ENCODE measurements at regions not wholly inside any gene's neighbourhood (a gene's known extent, or its start where the extent isn't known, plus 50 kb on each side); places are given as distances from the start of the nearest gene placed in this dataset.
"Not testable (repeated sequence)": the region's sequence is repeated elsewhere in the genome, so short reads cannot be mapped to it uniquely, and the experiment has no call there.

DNA sequence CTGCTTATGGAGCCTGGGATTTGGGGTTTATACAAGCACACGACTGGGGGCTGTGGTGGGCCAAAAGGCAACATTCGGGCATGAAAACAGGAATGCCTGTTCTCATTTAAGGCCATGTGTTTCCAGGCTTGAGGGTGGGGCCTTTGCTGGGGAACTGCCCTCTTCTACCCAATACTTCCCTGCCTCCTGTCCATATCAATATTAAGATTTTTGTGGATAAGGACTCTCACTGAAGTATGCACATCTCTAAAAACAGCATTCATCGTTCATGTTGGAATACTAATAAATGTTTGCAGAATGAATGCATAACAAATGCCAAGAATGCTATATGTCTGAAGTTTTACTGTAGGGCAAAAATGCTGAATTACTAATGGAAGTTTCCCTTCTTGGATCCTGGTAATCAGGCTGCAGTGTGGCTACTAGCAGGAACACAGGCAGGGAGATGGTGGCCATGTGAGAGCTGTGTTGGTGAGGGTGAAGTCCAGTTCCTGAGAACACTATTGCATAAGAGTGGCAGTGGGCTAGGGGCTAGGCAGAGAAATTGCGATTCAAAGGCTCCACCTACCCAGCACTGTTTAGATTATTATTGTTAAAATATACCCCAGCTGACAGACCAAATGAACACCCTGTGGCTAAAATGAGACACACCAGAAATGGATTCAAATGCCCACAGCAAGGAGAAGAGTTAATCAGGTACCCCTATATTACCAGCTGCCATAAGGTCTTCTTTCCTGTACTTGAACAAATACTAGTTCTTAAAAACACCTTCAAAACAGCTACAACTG lies 644.3 kb downstream of the EPM2A start:
- Mint-ChIP-seq H3K4me1 (no peaks in the 10 kb centered on the region), H3K36me3 (no peaks in the 10 kb centered on the region), H3K27ac (no peak overlapping the region), H3K4me3 (no peak overlapping the region), H3K27me3 (peaks cover 0 to 15% of the 10 kb centered on the region in 2 donors), H3K9me3 (peaks cover 0 to 8% (median 2%) of the 10 kb centered on the region in 5 donors)
- ChIA-PET CTCF (no interaction called here), POLR2A (no interaction called here)
- no peaks in the 10 kb centered on the region for H3K9me3 ChIP-seq (ENCODE audit: low read length)
- H3K4me3 ChIP-seq (ENCODE audit: low read length) = no peak overlapping the region
- H3K36me3 ChIP-seq (ENCODE audit: insufficient read depth, low read length) = no peaks in the 10 kb centered on the region
- H3K4me1 ChIP-seq (ENCODE audit: insufficient read depth, low read length) = no peaks in the 10 kb centered on the region
- no peaks in the 10 kb centered on the region for H3K27me3 ChIP-seq (ENCODE audit: insufficient read depth, low read length, poor library complexity, severe bottlenecking)
- no peak for DNase-seq
- no peak overlapping the region for H3K27ac ChIP-seq (ENCODE audit: low read depth, low read length)

DNA sequence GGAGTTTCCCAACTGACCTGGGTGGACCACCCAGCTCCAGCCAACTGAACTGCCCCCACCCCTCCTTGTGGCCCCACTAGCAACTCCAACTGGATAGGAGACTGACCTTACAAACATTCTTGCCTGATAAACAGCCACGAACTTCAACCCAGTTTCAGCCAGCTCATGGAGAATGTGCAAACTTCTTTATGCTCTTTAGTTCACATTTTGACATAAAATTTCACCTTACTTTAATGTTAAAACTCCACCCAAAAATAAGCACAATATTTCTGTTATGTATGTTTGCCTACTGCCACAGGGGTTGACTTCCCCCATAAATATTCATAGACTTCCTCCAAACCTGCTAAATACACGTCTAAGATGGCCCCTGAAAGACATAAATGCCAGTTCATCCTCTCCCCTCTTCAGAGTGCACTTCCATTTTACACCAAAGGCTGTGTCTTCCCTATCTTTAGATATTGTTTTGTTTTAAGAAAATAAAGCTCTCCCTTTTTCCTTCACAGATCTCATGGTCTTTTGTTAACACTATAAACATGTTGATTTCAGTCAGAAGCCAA lies 643.7 kb downstream of the EPM2A start:
- Mint-ChIP-seq H3K4me1 (no peaks in the 10 kb centered on the region), H3K4me3 (no peak overlapping the region), H3K27me3 (peaks cover 0 to 15% of the 10 kb centered on the region in 2 donors), H3K27ac (no peak overlapping the region), H3K9me3 (peaks cover 0 to 9% (median 4%) of the 10 kb centered on the region in 5 donors), H3K36me3 (no peaks in the 10 kb centered on the region)
- Histone ChIP-seq H3K27me3 (ENCODE audit: insufficient read depth, low read length, poor library complexity, severe bottlenecking) (no peaks in the 10 kb centered on the region), H3K36me3 (ENCODE audit: insufficient read depth, low read length) (no peaks in the 10 kb centered on the region), H3K27ac (ENCODE audit: low read depth, low read length) (no peak overlapping the region), H3K4me3 (ENCODE audit: low read length) (no peak overlapping the region), H3K9me3 (ENCODE audit: low read length) (no peaks in the 10 kb centered on the region), H3K4me1 (ENCODE audit: insufficient read depth, low read length) (no peaks in the 10 kb centered on the region)
- ChIA-PET CTCF (no interaction called here), POLR2A (no interaction called here)
- DNase-seq = no peak

DNA sequence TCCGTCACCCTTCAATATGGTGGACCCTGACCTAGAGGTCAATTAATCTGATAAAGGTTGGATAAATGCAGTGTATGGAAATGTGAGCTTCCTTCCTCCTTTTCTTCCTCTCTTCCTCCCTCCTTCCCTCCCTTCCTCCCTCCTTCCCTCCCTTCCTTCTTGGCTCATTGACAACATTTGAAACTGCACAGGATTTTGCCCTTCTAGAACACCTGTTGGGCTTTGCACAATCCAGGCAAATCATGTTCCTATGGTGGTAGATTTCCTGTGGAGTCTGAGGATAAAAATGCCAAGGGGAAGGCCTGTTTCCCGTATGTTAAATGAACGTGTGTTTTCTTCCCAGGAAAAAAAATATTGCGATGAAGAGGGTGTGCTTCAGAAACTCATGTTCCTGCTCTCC lies 642.8 kb downstream of the EPM2A start:
- H3K4me3 Mint-ChIP-seq = no peak overlapping the region
- no peaks in the 10 kb centered on the region for H3K36me3 Mint-ChIP-seq
- ChIA-PET POLR2A (no interaction called here), CTCF (no interaction called here)
- no peaks in the 10 kb centered on the region for H3K9me3 ChIP-seq (ENCODE audit: low read length)
- no peak overlapping the region for H3K4me3 ChIP-seq (ENCODE audit: low read length)
- H3K27me3 Mint-ChIP-seq = peaks cover 1 to 9% of the 10 kb centered on the region in 2 donors
- H3K4me1 Mint-ChIP-seq = no peaks in the 10 kb centered on the region
- no peak overlapping the region for H3K27ac Mint-ChIP-seq
- peaks cover 3 to 13% (median 9%) of the 10 kb centered on the region in 5 donors for H3K9me3 Mint-ChIP-seq
- no peak for DNase-seq
- no peaks in the 10 kb centered on the region for H3K27me3 ChIP-seq (ENCODE audit: insufficient read depth, low read length, poor library complexity, severe bottlenecking)
- no peaks in the 10 kb centered on the region for H3K36me3 ChIP-seq (ENCODE audit: insufficient read depth, low read length)
- H3K4me1 ChIP-seq (ENCODE audit: insufficient read depth, low read length) = no peaks in the 10 kb centered on the region
- no peak overlapping the region for H3K27ac ChIP-seq (ENCODE audit: low read depth, low read length)

GRCh38 chr6:145093226-145093625 lies 642.1 kb downstream of the EPM2A start:
- DNase-seq = no peak
- no peaks in the 10 kb centered on the region for H3K4me1 Mint-ChIP-seq
- CTCF ChIA-PET = no interaction called here

GRCh38 chr6:145096846-145097245 lies 638.5 kb downstream of the EPM2A start:
- H3K9me3 ChIP-seq (ENCODE audit: low read length) = no peaks in the 10 kb centered on the region
- peaks cover 5 to 7% of the 10 kb centered on the region in 2 donors for H3K27me3 Mint-ChIP-seq
- no peaks in the 10 kb centered on the region for H3K4me1 Mint-ChIP-seq
- no peaks in the 10 kb centered on the region for H3K4me1 ChIP-seq (ENCODE audit: insufficient read depth, low read length)
- no peaks in the 10 kb centered on the region for H3K27me3 ChIP-seq (ENCODE audit: insufficient read depth, low read length, poor library complexity, severe bottlenecking)
- DNase-seq = no peak
- no peak overlapping the region for H3K27ac ChIP-seq (ENCODE audit: low read depth, low read length)
- no peak overlapping the region for H3K4me3 Mint-ChIP-seq
- no peak overlapping the region for H3K4me3 ChIP-seq (ENCODE audit: low read length)
- POLR2A ChIA-PET = no interaction called here
- no peaks in the 10 kb centered on the region for H3K36me3 Mint-ChIP-seq
- H3K27ac Mint-ChIP-seq = no peak overlapping the region
- H3K36me3 ChIP-seq (ENCODE audit: insufficient read depth, low read length) = no peaks in the 10 kb centered on the region
- H3K9me3 Mint-ChIP-seq = peaks cover 14 to 29% (median 19%) of the 10 kb centered on the region in 5 donors
- CTCF ChIA-PET = no interaction called here

More at GRCh38 chr6:145093226-145093625, 642.1 kb downstream of the EPM2A start:
- Histone ChIP-seq H3K36me3 (ENCODE audit: insufficient read depth, low read length) (no peaks in the 10 kb centered on the region), H3K4me3 (ENCODE audit: low read length) (no peak overlapping the region), H3K4me1 (ENCODE audit: insufficient read depth, low read length) (no peaks in the 10 kb centered on the region), H3K27me3 (ENCODE audit: insufficient read depth, low read length, poor library complexity, severe bottlenecking) (no peaks in the 10 kb centered on the region), H3K27ac (ENCODE audit: low read depth, low read length) (no peak overlapping the region), H3K9me3 (ENCODE audit: low read length) (no peaks in the 10 kb centered on the region)
- no peak overlapping the region for H3K27ac Mint-ChIP-seq
- H3K27me3 Mint-ChIP-seq = peaks cover 3 to 9% of the 10 kb centered on the region in 2 donors
- H3K36me3 Mint-ChIP-seq = no peaks in the 10 kb centered on the region
- POLR2A ChIA-PET = no interaction called here
- H3K4me3 Mint-ChIP-seq = no peak overlapping the region
- H3K9me3 Mint-ChIP-seq = peaks cover 7 to 20% (median 9%) of the 10 kb centered on the region in 5 donors

GRCh38 chr6:145098127-145098526 lies 637.2 kb downstream of the EPM2A start:
- H3K4me1 ChIP-seq (ENCODE audit: insufficient read depth, low read length); CTCF ChIA-PET; H3K4me1 Mint-ChIP-seq; DNase-seq; H3K27ac Mint-ChIP-seq; H3K9me3 ChIP-seq (ENCODE audit: low read length); H3K27me3 ChIP-seq (ENCODE audit: insufficient read depth, low read length, poor library complexity, severe bottlenecking); H3K27me3 Mint-ChIP-seq; H3K4me3 ChIP-seq (ENCODE audit: low read length); H3K36me3 Mint-ChIP-seq; H3K27ac ChIP-seq (ENCODE audit: low read depth, low read length); POLR2A ChIA-PET; H3K4me3 Mint-ChIP-seq; H3K36me3 ChIP-seq (ENCODE audit: insufficient read depth, low read length): not testable (repeated sequence)
- peaks cover 14 to 29% (median 19%) of the 10 kb centered on the region in 5 donors for H3K9me3 Mint-ChIP-seq

GRCh38 chr6:145099713-145100112 lies 635.6 kb downstream of the EPM2A start:
- H3K27ac ChIP-seq (ENCODE audit: low read depth, low read length) = no peak overlapping the region
- H3K27ac Mint-ChIP-seq = no peak overlapping the region
- POLR2A ChIA-PET = no interaction called here

DNA sequence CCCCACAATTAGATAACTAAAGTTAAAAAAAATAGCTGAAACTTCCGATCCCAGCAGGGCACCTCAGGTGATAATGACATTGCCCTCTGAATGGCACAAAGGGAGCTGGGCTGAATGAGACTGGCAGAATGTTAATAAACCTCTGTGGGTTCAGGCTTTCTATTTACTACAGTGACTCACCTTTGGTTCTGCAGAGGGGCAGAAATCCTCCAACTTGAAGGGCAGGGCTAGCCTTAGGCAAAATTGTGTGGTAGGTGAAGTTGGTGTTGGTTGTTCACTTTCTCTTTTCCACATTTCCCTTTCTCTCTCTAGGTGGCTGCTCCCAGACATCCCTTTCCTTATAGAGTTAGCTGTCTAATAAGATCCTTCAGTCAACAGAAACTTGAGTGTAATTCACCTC lies 625.2 kb downstream of the EPM2A start:
- no peaks in the 10 kb centered on the region for H3K9me3 ChIP-seq (ENCODE audit: low read length)
- ChIA-PET POLR2A (no interaction called here), CTCF (no interaction called here)
- peaks cover 9 to 25% of the 10 kb centered on the region in 2 donors for H3K27me3 Mint-ChIP-seq
- H3K27ac Mint-ChIP-seq = no peak overlapping the region
- H3K4me1 Mint-ChIP-seq = no peaks in the 10 kb centered on the region
- no peaks in the 10 kb centered on the region for H3K36me3 ChIP-seq (ENCODE audit: insufficient read depth, low read length)
- DNase-seq = no peak
- no peak overlapping the region for H3K27ac ChIP-seq (ENCODE audit: low read depth, low read length)
- H3K4me1 ChIP-seq (ENCODE audit: insufficient read depth, low read length) = no peaks in the 10 kb centered on the region
- H3K36me3 Mint-ChIP-seq = no peaks in the 10 kb centered on the region
- H3K9me3 Mint-ChIP-seq = no peaks in the 10 kb centered on the region
- H3K4me3 Mint-ChIP-seq = no peak overlapping the region
- no peak overlapping the region for H3K4me3 ChIP-seq (ENCODE audit: low read length)
- no peaks in the 10 kb centered on the region for H3K27me3 ChIP-seq (ENCODE audit: insufficient read depth, low read length, poor library complexity, severe bottlenecking)

More at GRCh38 chr6:145099713-145100112, 635.6 kb downstream of the EPM2A start:
- CTCF ChIA-PET = no interaction called here
- no peak for DNase-seq
- peaks cover 3 to 7% of the 10 kb centered on the region in 2 donors for H3K27me3 Mint-ChIP-seq
- H3K4me3 Mint-ChIP-seq = no peak overlapping the region
- Histone ChIP-seq H3K4me1 (ENCODE audit: insufficient read depth, low read length) (no peaks in the 10 kb centered on the region), H3K36me3 (ENCODE audit: insufficient read depth, low read length) (no peaks in the 10 kb centered on the region), H3K4me3 (ENCODE audit: low read length) (no peak overlapping the region), H3K9me3 (ENCODE audit: low read length) (no peaks in the 10 kb centered on the region), H3K27me3 (ENCODE audit: insufficient read depth, low read length, poor library complexity, severe bottlenecking) (no peaks in the 10 kb centered on the region)
- H3K9me3 Mint-ChIP-seq = peaks cover 14 to 29% (median 19%) of the 10 kb centered on the region in 5 donors
- H3K4me1 Mint-ChIP-seq = no peaks in the 10 kb centered on the region
- H3K36me3 Mint-ChIP-seq = no peaks in the 10 kb centered on the region

All from CD8-positive, alpha-beta memory T cell (primary cell).